HG03066 (cell line): ENCODE measurements at regions not wholly inside any gene's neighbourhood (a gene's known extent, or its start where the extent isn't known, plus 50 kb on each side); places are given as distances from the start of the nearest gene placed in this dataset.
"Not testable (repeated sequence)": the region's sequence is repeated elsewhere in the genome, so short reads cannot be mapped to it uniquely, and the experiment has no call there.

ENCODE experiments used
- ATAC-seq: cut with Tn5 transposase; IDR thresholded peaks from one replicate; pipeline ENCODE4 v1.9.1; 2021; ENCODE audit warnings: low read depth; ENCODE audit not compliant: unreplicated experiment

DNA sequence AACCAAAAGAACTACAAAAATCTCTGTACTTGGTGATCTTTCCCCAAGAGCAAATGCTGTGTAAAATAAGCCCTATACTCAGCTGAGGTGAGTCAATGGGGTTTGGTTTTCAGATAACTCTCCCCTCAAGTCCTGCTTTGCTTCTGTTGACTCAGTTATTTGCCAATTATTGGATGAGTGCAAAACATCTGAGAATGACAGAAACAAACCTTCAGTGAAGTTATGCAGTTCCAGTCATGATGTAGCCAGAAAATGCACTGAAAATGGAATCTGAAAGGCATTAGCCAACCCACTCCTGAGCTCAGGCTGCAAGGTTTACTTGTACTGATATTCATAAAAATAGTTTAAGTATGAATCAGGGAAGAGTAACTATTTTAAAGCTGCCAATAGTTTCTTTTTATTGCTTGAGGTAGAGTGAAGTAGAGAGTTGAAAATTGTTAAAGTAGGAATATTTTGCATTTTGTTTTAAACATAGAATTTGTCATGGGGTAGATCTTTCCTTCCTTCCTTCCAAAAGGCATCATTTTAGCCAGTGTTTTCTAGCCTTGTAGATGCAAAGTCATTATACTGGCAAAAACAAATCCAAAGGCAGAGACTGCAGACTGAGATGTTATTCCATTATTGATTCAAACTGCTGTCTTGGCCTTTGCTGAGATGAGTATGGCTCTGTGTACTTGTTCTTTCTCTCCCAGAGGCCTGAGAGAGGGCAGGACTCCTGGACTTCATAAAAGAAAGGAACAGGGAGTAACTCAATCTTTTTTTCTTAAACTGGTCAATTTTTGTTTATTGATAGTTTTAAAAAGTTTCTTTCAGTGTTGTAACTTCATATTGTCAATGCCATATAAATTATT lies 215.3 kb downstream of the RND3 start:
- ATAC-seq, result no peak

DNA sequence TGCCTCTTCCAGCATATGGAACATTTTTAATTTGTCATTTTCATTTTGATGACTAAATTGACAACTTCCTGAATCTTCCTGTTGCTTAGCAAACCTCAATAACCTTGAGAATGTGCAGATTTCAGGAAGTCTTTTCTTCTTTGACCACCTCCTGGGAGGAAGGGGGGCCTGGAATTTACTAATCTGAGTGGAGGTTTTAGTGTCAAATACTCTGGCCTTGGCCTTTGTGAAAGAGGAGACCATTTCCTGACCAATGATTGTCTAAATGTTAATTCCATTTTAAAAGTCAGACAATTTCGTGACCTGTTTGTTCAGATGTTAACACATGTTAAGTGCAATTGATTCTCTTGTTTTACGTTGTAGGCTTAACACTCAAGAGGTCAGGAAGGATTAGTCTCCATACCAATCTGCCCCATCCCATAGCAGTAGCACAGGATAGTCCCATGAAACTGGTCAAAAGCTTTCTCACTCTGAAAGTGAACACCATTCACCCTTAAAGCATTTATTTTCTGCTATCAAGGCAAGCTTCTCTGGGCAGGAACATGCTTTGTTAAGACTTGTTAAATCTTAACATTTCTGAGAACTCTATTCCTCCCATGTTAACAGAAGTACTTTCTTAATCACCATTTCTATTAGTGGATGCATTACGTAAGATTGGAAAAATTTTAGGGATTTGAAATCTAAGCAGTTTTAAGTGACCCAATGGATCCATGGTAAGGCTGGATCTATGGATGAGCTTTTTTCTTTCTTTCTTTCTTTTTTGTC lies 219.6 kb downstream of the RND3 start:
- ATAC-seq, result no peak

DNA sequence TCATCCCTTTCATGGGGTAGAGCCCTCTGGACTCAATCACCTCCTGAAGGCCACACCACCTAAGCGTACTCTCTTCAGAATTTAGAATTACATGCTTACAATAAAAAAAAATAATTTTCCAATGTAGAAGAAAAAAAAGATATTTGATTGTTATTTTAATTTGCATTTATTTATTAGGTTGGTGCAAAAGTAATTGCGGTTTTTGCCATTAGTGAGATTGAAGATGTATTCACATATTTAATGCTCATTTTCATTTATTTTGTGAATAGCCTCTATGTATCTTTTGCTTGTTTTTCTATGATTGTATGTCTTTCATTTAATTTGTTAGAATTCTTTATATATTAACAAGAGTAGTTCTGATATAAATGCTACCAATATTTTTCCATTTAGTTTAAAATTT lies 220.5 kb downstream of the RND3 start:
- no peak for ATAC-seq

DNA sequence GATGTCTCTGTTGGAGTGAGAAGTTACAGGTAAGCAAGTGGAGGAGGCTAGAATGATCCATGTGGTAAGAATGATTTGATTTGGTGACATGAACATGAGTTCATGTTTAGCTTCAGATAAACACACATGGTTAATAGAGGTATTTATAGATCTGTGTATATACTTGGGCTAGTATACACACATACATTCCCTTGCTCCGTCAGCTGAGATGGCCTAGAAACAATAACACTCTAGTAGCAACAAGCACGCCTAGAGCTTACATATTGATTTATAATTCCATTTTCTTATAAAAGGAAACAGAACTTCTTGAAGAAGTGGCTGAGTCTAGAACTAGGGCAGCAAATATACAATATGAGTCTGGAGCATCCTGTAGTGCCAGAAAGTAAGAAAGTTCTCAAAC lies 223.0 kb downstream of the RND3 start:
- no peak for ATAC-seq

DNA sequence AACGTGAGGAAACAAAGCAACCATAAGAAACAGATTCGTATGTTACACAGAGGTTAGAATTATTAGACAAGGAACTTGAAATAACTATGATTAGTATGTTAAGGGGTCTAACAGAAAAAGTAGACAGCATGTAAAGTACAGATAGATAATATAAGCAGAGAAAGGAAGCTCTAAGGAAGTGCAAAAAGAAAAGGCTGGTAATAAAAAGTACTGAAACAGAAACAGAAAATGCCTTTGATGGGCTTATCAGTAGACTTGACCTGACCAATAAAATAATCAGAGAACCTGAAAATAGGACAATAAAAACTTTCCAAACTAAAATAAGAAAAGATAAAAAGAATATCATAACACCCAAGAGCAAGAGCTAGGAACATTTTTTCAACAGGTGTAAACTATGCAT lies 225.8 kb downstream of the RND3 start:
- ATAC-seq, result no peak

DNA sequence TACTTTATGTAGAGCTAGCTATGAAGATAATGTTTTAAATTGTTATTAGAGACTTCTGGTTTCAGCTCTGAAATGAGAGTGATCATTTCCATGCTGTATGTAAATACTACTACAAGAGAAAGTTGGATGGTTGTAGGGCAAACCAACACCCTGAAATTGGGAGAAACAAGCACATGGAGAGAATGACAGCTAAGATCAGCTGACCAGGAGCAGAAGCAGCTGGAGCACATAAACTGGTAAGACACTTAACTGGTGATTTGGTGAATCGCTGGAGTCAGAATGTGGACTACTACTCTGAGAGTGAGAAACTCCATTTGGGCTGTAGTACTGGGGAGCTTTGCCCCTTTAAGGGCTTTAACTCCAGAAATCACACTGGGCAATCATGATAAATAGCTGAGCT lies 226.8 kb downstream of the RND3 start:
- ATAC-seq, result no peak

DNA sequence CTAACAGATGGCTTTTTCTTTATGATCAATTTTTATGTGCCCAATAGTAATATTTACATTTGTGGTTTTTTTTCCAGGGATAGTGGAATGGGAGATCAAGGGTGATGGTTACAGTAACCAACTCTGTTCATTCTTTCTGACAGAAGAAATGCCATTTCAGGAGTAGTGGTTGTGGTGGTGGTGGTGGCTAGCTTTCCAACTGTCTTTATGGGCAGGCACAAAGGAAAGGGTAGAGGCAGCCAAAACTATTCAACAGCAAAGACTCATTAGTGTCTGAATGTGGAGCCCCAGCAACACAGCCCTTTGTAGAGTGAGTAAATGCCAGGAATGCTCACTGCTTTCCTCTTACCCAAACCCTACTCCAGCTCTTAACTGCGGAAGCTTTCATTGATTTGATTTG lies 227.7 kb downstream of the RND3 start:
- no peak for ATAC-seq

DNA sequence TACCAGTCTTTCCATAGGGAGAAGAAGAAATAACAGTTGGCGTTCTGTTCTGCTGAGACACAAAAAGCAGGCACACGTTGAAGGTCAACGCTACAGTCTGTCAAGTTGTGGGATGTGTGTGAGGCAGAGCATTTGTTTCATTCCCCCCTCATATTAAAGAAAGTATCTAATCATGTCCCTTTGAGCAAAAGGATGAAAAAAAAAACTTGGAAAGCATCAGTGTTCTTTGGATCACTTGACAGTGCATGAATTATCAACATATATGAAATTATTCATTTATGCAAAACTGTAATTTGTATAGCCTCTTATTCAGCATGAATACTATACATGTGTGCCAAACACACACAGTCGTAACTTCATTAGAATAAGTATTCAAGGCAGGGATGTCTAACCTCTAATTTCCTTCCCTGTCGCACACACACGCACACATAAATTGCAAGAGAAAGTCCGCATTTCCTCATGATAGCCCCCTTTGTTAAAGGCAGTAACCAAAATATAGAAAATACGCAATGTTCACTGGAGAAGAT lies 228.6 kb downstream of the RND3 start:
- ATAC-seq, result no peak

DNA sequence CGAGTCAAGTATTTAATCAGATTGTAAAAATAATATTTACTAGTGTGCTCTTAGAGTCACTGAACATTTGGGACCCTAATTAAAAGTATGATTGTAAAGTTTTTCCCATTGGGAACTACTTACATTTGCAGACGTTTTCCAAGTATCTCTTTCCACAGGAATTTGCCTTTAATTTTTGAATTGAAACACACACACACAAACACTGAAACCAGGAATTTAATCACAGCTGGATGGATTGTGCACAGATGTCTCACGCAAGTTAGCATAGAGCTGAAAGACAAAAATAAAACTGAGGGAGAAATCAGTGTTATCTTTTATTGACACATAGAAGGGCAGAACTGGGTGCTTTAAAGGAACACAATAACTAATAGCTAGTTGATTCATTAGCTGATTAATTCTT lies 230.7 kb downstream of the RND3 start:
- no peak for ATAC-seq

DNA sequence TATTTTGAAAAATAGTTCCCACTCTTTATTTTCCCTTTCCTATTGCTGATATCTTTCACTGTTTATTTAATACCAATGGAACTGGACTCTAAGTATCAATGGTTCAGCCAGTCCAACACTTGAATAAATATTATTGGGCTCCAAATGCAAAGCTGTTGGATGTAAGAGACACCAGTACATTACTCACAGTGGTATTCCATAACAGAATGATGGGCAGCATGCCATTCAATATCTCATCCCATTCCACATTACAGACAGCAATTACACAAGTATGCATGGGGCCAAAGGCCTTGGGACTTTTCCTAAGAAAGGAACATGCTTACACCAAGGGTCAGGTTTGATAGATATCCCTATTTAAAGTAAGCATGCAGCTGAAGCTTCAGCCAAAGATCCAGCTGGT lies 231.9 kb downstream of the RND3 start:
- ATAC-seq, result no peak

DNA sequence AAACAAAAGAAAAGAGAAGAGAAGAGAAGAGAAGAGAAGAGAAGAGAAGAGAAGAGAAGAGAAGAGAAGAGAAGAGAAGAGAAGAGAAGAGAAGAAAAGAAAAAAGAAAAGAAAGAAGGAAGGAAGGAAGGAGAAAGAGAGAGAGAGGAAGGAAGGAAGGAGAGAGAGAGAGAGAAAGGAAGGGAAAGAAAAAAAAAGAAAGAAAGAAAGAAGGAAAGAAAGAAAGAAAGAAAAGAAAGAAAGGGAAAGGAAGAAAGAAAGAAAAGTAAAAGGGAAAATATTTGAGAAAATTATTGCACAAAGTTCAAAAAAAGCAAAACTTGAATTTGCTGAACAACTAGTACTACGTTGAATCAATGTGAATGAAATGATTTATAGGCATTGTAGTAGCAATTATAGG lies 237.7 kb downstream of the RND3 start:
- not testable (repeated sequence) for ATAC-seq

DNA sequence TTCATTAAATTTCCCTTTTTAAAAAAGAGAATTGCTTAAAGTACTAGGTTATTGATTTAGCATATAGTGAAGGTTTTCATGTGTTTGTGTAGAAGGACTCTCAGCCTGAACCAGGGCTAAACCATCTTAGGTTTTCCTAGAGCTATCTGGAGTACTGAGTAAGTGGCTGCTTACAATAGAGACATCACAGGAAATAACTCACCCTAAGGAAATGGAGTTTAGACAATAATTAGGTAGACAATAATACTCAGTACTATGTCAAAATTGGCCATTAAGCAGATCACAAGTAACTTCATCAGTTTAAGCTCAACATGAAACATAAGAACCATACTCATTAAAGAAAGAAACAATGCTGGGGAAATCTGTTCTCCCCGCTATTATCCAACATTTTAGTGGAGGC lies 240.0 kb downstream of the RND3 start:
- ATAC-seq, result no peak

DNA sequence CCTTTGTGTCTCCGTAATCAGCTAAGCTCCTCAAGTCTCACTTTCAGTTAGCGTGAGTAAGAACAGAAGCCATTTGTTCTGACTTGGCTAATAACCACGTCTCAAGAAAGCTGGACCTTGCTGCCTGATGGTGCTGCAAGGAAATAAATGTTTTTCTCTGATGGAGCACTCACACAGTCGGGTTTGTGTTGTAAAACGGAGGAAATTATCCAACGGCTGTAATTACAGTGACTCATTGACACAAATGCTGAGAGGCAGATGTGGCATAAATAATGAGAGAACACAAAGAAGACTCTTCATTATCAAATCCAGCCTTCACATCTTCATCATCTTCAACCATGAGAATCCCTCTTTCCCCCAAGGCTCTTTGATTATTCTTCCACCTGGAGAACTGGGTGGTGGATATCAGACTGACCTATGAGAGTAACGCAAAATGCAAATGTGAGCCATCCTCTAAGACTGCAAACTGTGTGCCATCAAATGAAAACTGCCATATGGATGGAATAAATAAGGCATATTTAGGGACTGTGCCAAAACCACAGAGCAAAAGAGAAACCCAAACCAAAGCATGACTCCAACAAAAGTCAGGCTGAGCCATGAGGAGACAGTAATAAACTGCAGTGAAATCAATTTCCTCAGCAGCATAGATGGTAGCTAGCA lies 252.6 kb downstream of the RND3 start:
- no peak for ATAC-seq

DNA sequence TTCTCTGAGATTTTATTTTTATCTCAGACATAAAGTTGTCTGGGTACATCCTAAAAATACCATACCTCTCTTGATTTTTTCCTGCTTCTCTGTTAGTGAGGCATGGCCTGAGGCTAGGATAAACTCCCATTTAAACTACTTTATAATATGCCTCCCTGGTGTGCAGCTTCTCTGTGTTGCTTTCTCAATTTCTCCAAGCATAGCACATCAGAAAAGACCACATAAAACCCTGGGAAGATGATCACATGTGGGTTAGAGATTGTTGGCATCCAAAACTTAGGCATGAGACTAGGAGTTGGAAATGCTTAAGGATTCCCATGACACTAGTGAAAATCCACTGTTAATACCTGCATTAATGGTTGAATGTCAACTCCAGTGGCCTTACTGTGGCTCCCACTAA lies 254.6 kb downstream of the RND3 start:
- ATAC-seq, result no peak

DNA sequence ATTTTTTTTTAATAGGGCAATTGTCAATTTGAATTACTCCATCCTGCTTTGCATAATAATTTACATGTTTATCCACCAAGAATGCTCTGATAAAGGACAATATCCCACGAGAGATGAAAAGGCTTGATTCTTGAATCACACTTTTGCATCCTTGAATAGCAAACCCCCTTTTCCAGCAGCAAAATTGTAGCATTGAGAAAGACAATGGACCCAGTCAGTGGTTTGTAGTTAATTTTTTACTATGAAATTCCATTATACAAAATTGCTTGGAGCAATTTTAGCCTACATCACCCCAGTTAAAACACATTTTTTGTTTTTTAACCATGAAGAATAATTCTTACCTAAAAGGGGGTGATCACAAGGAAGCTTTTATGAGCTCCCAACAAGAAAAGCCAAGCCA lies 255.1 kb downstream of the RND3 start:
- ATAC-seq, result no peak

DNA sequence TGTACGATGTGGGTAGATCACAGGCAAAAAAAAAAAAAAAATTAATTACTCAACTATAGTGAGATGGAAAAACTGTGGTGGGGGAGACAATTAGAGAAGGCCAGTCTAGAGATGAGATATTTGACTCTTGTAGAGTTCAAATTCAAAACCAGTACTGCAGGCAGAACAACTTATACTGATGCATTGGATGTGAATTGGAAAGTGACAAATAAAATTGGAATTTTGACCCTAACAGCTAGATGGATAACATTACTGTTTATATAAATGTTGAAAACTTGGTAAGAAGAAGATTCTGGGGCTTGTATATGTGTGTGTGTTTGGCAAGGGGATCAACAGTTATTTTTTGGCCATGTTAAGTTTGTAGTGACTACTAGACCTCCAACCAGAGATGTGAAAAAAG lies 256.9 kb downstream of the RND3 start:
- ATAC-seq, result no peak

DNA sequence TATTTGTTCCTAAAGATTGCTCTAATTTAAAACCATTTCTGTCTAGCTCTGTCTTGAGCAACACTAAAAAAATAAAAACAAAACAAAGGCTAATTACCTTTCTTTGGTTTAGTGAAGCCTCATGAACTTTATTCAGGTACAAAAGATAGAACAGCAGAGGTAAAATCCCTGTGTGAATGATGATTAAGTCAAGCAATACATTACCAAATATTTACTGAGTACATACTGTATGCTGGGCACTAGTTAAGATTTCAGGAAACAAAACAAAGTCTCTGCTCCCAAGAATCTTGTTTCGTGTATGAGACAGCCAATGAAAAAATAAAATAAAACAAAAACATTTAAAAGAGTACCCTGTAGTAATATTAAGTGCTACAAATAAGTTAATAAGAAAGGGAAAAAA lies 257.5 kb downstream of the RND3 start:
- no peak for ATAC-seq

DNA sequence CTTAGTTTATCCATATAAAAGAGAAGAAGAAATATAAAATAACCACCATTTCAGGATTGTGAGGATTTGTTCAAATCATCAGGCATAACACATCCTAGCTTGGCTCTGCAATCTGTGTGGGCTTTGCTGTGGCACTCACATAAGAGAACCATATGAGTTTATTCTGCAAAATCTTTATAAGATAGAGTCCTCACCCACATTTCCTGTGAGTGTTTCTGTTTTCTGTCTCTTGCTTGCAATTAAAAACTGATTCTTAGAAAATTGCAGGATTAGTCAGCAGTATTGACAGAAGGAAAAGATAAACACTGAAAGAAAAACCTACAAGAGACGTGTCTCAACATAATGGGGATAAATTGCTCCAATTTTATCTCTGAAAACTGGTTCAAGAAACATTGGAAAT lies 258.5 kb downstream of the RND3 start:
- no peak for ATAC-seq

DNA sequence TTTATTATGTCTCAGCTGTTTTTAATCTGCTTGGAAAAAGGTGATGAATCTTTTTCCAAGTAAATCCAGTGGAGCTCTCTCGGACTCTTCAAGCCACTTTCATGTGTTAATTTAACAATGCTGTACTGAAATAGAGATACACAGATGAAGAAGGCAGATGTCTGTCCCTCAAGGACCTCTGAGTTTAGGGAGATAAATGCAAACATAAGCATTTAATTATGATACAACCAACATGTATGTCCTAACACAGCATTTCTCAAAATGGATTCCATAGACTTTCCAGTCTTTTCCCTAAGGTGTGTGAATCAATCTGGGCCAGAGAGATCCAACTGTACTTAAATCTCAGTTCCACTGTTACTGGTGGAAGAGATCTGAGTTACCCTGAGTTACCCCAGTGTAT lies 262.4 kb downstream of the RND3 start:
- ATAC-seq, result no peak

DNA sequence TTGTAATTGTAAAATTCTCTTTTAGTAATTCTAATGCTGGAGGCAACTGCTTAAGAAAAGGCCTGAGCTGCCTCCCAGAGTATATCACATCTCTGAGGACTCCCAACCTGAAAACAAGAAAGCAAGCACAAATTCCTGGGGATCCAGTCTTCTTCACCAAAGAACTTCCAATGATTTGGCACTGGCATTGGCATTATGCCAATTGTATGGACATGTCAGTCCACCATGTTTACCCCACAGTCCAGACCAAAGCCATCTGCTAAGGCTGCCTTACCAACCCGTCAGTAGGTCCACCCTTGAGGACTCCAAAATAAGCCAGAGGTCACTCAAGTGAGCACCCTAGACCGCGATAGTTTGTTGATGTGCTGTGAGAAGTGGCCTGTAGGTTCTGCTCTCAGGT lies 263.1 kb downstream of the RND3 start:
- no peak for ATAC-seq

DNA sequence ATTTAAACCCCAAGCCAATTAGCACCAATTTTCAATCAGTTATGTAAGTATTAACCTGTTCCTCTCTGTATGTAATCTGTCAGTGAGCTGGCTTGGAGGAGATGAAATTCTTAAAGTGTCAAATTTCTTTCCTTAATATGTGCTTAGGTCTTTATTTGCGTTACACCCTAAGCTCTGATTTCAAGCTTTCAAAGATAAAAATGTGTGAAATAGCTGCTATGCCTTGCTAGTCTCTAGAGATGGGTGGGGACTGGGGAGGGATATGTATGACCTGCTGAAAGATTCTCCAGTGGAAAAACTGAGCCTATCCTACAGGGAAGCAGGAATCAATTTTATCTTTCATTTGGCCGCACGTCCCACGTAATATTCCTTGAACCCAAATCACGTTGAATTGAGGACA lies 264.5 kb downstream of the RND3 start:
- ATAC-seq, result no peak
